Activated T-cell treated with anti-CD3 and anti-CD28 coated beads, Interleukin-2, amount 50 U/mL, for 24 hours (primary cell): ENCODE measurements at regions not wholly inside any gene's neighbourhood (a gene's known extent, or its start where the extent isn't known, plus 50 kb on each side); places are given as distances from the start of the nearest gene placed in this dataset.

Source experiments
- DNase-seq: peaks from one replicate; pipeline ENCODE4 v3.0.0-alpha.2; 2020
- H3K27ac Mint-ChIP-seq: 2 replicates; pipeline ENCODE4 v1.8.0; 2020; ENCODE audit warnings: mild to moderate bottlenecking, mixed read lengths
- H3K27me3 Mint-ChIP-seq: 2 replicates; pipeline ENCODE4 v1.8.0; 2020; ENCODE audit warnings: mixed read lengths
- H3K36me3 Mint-ChIP-seq: 2 replicates; pipeline ENCODE4 v1.8.0; 2020; ENCODE audit warnings: low read depth, mixed read lengths
- H3K4me1 Mint-ChIP-seq: 2 replicates; pipeline ENCODE4 v1.8.0; 2020; ENCODE audit warnings: low read depth, mixed read lengths
- H3K4me3 Mint-ChIP-seq: 2 replicates; pipeline ENCODE4 v1.8.0; 2020; ENCODE audit warnings: mild to moderate bottlenecking, moderate library complexity, mixed read lengths
- H3K9me3 Mint-ChIP-seq: 2 replicates; pipeline ENCODE4 v1.8.0; 2020; ENCODE audit warnings: mixed read lengths

DNA sequence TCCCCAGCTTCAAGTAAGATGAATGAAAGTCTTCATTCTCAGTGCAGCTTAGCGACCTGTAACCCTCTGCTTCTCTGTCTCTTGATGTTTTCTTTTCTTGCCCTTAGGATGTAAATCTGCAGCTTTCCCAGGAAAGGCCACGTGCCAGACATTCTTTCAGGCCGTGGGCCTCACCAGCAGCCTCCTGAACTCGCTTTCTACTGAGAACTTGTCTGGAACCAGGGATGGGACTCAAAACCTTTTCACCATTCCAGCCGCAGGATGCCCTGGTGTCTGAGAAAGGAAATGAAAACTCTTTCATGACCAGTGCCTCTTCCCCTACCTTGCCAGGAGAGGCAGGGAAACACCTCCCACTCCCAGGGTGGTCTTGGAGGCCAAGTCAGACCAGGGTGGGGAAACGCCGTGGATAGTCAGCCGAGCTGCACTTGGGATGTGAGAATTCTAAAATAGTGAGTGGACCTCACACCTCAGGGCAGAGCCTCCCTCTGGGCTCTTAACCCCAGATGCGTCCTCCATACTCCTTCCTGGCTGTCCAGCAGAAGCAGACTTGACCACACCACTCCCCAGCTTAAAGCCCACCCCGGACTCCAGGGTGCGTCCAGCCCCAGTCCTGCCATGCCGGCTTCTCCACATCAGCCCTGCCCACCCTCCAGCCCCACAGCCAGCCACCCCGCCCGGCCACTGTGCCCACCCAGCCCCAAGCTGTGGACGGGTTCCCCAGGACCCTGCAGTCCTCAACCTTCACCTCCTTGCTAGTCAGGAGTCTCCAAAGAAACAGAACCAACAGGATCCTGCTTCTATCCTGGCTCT lies 115.5 kb downstream of the TWIST2 start:
- Mint-ChIP-seq H3K9me3 (no peaks in the 10 kb centered on the region), H3K27me3 (peaks cover 29% of the 10 kb centered on the region), H3K4me3 (no peak overlapping the region), H3K36me3 (no peaks in the 10 kb centered on the region), H3K4me1 (no peaks in the 10 kb centered on the region), H3K27ac (no peak overlapping the region)
- DNase-seq: no peak

DNA sequence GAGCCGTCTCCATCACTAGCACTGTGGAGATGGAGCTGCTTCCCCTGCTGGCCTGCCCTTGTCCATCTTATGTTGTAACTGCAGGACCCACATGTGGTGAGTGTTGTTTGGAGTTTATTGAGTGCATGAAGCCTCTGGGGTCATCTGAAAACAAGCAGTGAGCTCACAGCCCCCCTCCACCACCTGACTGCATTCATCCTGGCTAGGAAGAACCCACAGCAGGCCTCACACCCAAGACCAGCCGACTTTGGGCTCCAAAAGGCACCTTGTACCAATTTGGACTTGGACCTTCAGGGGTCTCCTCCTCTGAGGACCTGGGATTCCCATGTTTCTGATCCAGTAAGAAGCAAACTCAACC lies 116.1 kb downstream of the TWIST2 start:
- Mint-ChIP-seq H3K36me3 (no peaks in the 10 kb centered on the region), H3K4me1 (no peaks in the 10 kb centered on the region), H3K27ac (no peak overlapping the region), H3K4me3 (no peak overlapping the region), H3K27me3 (peaks cover 25% of the 10 kb centered on the region), H3K9me3 (no peaks in the 10 kb centered on the region)
- DNase-seq: no peak

DNA sequence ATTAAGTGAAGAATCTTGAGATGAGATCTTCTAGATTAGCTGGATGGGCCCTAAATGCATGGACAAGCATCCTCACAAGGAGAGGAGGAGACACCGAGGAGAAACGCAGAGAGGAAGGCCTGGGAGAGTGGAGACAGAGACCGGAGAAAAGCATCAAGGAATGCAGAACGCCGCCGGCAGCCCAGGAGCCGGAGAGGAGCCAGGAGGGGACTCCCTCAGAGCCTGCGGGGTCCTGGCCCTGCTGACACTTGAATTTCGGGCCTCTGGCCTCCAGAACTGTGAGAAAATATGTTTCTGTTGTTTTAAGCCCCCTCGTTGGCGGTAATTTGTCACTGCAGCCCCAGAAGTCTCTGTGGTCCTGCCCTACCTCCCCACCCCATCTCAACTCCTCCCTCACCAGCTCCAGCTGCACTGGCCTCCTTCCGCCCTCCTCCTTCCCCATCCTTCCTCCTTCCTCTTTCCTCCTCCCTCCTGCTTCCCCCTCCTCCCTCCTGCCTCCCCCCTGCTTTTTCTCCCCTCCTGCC lies 116.7 kb downstream of the TWIST2 start:
- Mint-ChIP-seq H3K36me3 (no peaks in the 10 kb centered on the region), H3K27me3 (peaks cover 30% of the 10 kb centered on the region), H3K4me1 (no peaks in the 10 kb centered on the region), H3K27ac (no peak overlapping the region), H3K4me3 (no peak overlapping the region), H3K9me3 (no peaks in the 10 kb centered on the region)
- no peak for DNase-seq

DNA sequence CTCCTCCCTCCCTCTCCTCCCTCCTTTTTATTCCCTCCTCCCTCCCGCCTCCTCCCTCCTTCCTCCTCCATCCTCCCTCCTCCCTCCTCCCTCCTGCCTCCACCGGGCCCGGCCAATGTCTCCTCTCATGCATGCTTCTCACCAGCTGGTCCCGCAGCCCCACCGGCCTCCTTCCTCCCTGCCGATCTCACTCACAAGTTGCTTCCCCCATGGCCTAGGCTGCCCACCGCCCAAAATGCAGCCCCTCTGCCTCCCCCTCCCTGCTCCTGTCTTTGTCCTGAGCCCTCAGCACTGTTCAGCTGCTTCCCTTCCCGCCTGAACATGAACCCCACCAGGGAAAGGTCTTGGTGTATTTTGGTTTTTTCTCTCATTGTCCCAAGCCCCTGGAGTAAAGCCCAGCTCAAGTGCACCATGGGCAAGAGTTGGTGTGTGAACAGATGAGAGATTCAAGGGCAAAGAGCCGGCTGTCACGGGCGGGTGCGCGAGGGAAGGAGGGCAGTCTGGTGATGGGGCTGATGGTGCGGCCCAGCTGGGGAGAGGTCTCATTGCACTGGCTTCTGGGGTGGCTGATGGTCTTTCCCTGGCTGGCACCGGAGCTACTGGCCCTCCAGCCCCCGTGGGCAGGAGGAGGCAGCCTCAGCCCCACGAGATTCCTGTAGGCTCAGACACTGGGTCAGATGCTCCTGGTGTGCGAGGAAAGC lies 117.6 kb downstream of the TWIST2 start:
- no peak for DNase-seq
- no peaks in the 10 kb centered on the region for H3K9me3 Mint-ChIP-seq
- H3K36me3 Mint-ChIP-seq: no peaks in the 10 kb centered on the region
- no peaks in the 10 kb centered on the region for H3K4me1 Mint-ChIP-seq
- no peak overlapping the region for H3K4me3 Mint-ChIP-seq
- no peak overlapping the region for H3K27ac Mint-ChIP-seq
- H3K27me3 Mint-ChIP-seq: peaks cover 31% of the 10 kb centered on the region

DNA sequence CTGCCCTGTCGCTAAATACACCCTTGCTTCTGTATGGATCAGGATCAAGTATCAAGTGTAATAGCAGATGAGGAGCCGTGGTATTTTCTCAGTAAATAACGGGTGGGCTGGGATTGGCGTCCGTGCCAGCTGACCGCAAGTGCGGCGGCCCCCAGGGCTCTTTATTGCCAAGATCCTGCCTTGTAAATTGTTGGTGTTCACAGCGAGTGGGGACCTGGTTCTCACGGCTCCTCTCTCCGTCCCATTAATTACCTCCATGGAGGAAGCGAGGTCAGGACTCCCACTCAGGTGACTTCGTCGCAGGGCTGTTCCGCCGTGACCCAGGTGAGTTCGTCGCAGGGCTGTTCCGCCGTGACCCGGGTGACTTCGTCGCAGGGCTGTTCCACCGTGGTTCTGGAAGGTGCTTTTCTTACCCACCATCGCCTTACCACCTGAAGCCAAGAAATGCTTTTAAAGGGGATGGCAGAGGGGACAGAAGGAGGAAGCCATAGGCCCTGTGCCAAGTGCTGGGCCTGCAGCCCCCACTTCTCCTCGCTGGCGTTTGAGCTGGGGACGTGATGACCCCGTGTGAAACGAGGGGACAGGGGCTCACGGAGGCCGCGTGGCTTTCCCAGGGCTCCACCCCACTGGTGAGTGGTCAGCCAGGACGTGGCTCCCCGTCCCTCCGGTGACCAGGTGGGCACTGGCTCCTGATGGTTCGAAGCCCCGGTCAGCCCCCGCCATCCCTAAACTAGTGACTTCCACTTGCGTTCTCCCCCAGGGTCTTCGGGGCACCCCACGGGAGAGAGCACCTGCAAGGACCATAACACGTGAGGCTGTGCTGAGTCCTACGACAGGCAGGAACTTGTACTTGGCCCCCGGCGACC lies 118.4 kb downstream of the TWIST2 start:
- Mint-ChIP-seq H3K36me3 (no peaks in the 10 kb centered on the region), H3K4me3 (no peak overlapping the region)
- no peak for DNase-seq

GRCh38 chr2:238967031-238967977 lies 119.4 kb downstream of the TWIST2 start:
- peaks cover 41% of the 10 kb centered on the region for H3K27me3 Mint-ChIP-seq
- H3K27ac Mint-ChIP-seq: no peak overlapping the region
- no peaks in the 10 kb centered on the region for H3K36me3 Mint-ChIP-seq
- H3K9me3 Mint-ChIP-seq: no peaks in the 10 kb centered on the region
- no peak overlapping the region for H3K4me3 Mint-ChIP-seq
- no peaks in the 10 kb centered on the region for H3K4me1 Mint-ChIP-seq
- no peak for DNase-seq

More for the DNA sequence above, 118.4 kb downstream of the TWIST2 start:
- Mint-ChIP-seq H3K27ac (no peak overlapping the region), H3K9me3 (no peaks in the 10 kb centered on the region), H3K27me3 (peaks cover 36% of the 10 kb centered on the region), H3K4me1 (no peaks in the 10 kb centered on the region)

DNA sequence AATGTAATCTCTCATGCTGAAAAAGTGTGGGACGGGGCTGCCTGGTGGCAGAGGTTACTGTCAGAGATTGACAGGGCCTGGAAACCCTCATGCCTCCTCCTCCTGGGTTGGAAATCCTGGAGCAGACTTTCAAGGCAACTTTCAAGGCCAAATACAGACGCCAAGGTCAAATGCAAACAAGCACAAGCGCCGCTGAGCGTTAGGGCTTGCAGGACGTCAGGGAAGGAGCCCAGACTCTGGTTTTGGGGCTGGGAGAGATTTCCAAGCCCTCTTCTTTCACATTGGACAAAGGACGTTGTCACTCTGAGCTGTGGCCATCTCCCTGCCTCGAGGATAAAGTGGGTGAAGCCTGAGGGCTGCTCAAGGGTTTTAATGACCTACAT lies 120.1 kb downstream of the TWIST2 start:
- H3K27ac Mint-ChIP-seq: no peak overlapping the region

DNA sequence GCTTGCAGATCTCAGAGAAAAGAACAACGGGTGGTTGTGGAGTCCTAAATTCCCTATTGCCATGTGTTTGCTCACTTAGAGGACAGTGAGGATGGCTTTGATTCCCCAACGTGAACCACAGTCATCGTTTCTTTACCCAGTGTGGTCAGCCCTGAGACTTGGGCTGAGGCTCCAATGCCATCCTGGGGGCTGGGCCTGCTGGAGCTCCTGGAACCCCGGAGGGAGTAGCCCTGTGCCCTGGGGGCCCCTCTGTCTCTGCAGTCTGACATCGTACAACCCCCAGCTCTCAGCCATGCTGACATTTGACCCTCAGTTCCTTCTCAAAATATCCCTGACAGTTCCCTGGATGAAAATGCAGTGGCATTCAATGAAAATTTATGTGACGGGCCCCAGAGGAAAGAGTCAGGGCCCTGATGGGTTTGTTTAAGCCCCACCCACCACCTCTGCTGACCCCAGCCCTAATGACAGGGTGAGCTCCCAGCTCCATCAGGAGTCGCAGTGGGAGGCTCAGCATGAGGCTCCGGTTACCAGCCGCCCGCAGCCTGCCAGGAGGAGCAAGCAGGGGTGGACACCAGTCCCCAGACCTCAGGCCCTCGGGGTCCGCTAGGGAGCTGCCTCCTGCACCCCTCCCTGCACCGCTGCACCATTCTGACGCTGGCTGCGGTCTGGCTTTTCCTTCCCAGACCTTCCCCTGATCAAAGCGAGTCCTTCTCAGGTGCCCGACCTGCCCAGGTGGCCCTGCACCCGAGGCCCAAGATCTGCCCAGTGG lies 120.9 kb downstream of the TWIST2 start:
- Mint-ChIP-seq H3K9me3 (no peaks in the 10 kb centered on the region), H3K4me3 (no peak overlapping the region), H3K27ac (no peak overlapping the region), H3K4me1 (no peaks in the 10 kb centered on the region), H3K36me3 (no peaks in the 10 kb centered on the region), H3K27me3 (peaks cover 45% of the 10 kb centered on the region)
- DNase-seq: no peak

More for the DNA sequence above, 120.1 kb downstream of the TWIST2 start:
- no peak for DNase-seq
- no peaks in the 10 kb centered on the region for H3K9me3 Mint-ChIP-seq
- H3K27me3 Mint-ChIP-seq: peaks cover 45% of the 10 kb centered on the region
- no peaks in the 10 kb centered on the region for H3K36me3 Mint-ChIP-seq
- no peak overlapping the region for H3K4me3 Mint-ChIP-seq
- H3K4me1 Mint-ChIP-seq: no peaks in the 10 kb centered on the region

GRCh38 chr2:238969857-238970256 lies 122.0 kb downstream of the TWIST2 start:
- Mint-ChIP-seq H3K36me3 (no peaks in the 10 kb centered on the region), H3K4me1 (no peaks in the 10 kb centered on the region), H3K4me3 (no peak overlapping the region), H3K9me3 (peaks cover 4% of the 10 kb centered on the region), H3K27me3 (peaks cover 38% of the 10 kb centered on the region), H3K27ac (no peak overlapping the region)
- no peak for DNase-seq

DNA sequence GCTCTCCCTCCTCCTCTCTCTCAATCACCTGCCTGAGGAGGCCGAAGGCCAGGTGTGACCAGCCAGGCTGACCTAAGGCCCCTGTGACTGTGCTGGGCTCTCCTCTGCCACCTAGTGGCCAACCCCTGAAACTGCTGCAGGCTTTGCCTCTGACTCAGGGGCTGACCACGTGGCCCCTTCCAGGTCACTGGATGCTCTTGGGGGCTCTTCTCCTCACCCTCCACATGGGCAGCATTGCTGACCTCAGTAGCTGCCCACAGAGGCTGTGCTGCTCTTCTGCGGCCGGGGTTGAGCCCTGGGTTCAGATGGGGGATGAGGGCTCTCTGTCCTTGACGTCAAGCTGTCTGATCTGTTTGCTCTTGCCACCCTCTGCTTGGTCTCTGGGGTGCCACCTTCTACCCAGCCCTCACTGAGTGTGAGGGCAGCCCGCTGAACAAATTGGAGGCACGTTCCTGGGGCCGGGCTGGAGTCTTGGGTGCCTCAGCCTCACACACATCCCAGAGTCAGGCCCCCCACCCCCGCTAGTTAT lies 122.7 kb downstream of the TWIST2 start:
- Mint-ChIP-seq H3K36me3 (no peaks in the 10 kb centered on the region), H3K9me3 (peaks cover 11% of the 10 kb centered on the region), H3K4me1 (no peaks in the 10 kb centered on the region), H3K4me3 (no peak overlapping the region), H3K27ac (no peak overlapping the region), H3K27me3 (peaks cover 46% of the 10 kb centered on the region)
- peak; percentile 66 for DNase-seq

DNA sequence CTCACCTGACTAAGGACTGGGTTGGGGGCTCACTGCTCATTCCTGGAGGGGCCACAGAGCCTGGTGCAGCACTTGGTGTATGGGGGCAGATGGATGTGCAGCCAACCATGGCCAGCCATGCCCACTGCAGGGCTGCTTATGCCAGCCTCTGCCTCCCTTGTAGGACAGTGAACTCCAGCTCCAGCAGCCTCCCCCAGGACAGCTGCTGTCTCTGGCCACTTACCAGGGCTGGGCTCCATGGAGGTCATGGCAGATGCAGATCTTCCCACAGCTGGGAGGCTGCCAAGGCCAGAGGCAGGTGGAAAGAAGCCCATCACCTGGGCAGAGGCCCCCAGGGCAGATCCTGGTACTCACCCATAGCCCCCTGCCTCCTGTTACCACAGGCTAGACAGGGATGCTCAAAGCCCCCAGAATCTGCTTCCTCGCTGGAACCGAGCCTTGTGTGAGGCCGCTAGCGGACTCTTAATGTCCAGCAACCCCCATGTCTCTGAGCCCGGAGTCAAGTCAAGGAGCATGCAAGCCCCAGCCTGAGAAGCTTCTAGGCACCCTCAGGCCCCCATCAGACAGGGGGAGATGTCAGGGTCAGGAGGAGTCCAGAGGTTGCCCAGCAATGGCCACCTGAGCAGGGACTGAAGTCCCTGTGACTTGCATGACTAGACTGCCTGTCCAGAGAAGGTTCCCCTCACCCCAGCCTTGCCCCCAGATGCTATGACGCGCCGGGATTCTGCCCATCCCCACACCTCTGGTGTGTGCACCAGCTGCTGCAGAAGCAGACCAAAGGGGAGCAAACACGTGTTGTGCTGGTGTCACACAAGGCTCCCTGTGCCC lies 123.6 kb downstream of the TWIST2 start:
- H3K27ac Mint-ChIP-seq: no peak overlapping the region
- DNase-seq: no peak
- no peaks in the 10 kb centered on the region for H3K36me3 Mint-ChIP-seq
- H3K4me3 Mint-ChIP-seq: no peak overlapping the region
- H3K27me3 Mint-ChIP-seq: peaks cover 49% of the 10 kb centered on the region
- no peaks in the 10 kb centered on the region for H3K4me1 Mint-ChIP-seq
- peaks cover 15% of the 10 kb centered on the region for H3K9me3 Mint-ChIP-seq

DNA sequence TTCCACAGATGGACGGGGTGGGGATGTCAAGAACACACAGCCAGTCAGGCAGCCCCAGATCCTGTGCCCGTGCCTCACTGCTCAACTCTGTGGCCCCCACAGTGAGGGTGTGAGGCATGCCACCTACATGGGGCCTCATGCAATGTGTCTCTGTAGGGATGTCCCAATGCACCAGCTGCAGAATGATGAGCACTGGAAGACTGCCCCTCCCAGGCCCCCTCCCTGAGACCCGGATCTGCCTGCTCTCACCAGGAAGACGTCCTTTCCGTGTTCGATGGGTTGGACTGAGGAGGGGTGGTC lies 124.2 kb downstream of the TWIST2 start:
- DNase-seq: no peak
- no peaks in the 10 kb centered on the region for H3K36me3 Mint-ChIP-seq
- no peak overlapping the region for H3K4me3 Mint-ChIP-seq
- no peak overlapping the region for H3K27ac Mint-ChIP-seq
- no peaks in the 10 kb centered on the region for H3K4me1 Mint-ChIP-seq
- H3K27me3 Mint-ChIP-seq: peaks cover 47% of the 10 kb centered on the region
- H3K9me3 Mint-ChIP-seq: peaks cover 15% of the 10 kb centered on the region
